ENCODE measurements at regions not wholly inside any gene's neighbourhood (a gene's known extent, or its start where the extent isn't known, plus 50 kb on each side); places are given as distances from the start of the nearest gene placed in this dataset.

- no peak for FAIRE-seq
- peak; percentile 36 for DNase-seq (ENCODE audit: low read depth)
- H3K4me3 ChIP-seq (ENCODE audit: low read depth, low read length): peak overlapping the region; percentile 12
- no peaks in the 10 kb centered on the region for H3K36me3 ChIP-seq (ENCODE audit: control insufficient read depth, insufficient read depth, low read length)
- no peaks in the 10 kb centered on the region for H3K27me3 ChIP-seq (ENCODE audit: control insufficient read depth, insufficient read depth, low read length)
- TF ChIP-seq CTCF (IDR thresholded peaks at IDR 0.05; ENCODE audit: insufficient read depth, low read length, severe bottlenecking): peak; percentile 80
Measured at GRCh38 chr6:166097914-166098522, 69.6 kb downstream of the TBXT start.

- no peaks in the 10 kb centered on the region for H3K27me3 ChIP-seq (ENCODE audit: control insufficient read depth, insufficient read depth, low read length)
- no peak for TF ChIP-seq CTCF (IDR thresholded peaks at IDR 0.05; ENCODE audit: insufficient read depth, low read length, severe bottlenecking)
- DNase-seq (ENCODE audit: low read depth) (no peak), FAIRE-seq (no peak)
- no peaks in the 10 kb centered on the region for H3K36me3 ChIP-seq (ENCODE audit: control insufficient read depth, insufficient read depth, low read length)
- no peak overlapping the region for H3K4me3 ChIP-seq (ENCODE audit: low read depth, low read length)
Measured at GRCh38 chr6:166087852-166088251, 79.8 kb downstream of the TBXT start.

- DNase-seq (ENCODE audit: low read depth) (no peak), FAIRE-seq (no peak)
- H3K4me3 ChIP-seq (ENCODE audit: low read depth, low read length): no peak overlapping the region
- H3K36me3 ChIP-seq (ENCODE audit: control insufficient read depth, insufficient read depth, low read length): no peaks in the 10 kb centered on the region
- no peak for TF ChIP-seq CTCF (IDR thresholded peaks at IDR 0.05; ENCODE audit: insufficient read depth, low read length, severe bottlenecking)
- H3K27me3 ChIP-seq (ENCODE audit: control insufficient read depth, insufficient read depth, low read length): no peaks in the 10 kb centered on the region
Measured at GRCh38 chr6:166087246-166087645, 80.4 kb downstream of the TBXT start.

GRCh38 chr6:166085500-166085899, 82.2 kb downstream of the TBXT start:
- no peaks in the 10 kb centered on the region for H3K27me3 ChIP-seq (ENCODE audit: control insufficient read depth, insufficient read depth, low read length)
- no peak for FAIRE-seq
- no peaks in the 10 kb centered on the region for H3K36me3 ChIP-seq (ENCODE audit: control insufficient read depth, insufficient read depth, low read length)
- H3K4me3 ChIP-seq (ENCODE audit: low read depth, low read length): no peak overlapping the region
- no peak for TF ChIP-seq CTCF (IDR thresholded peaks at IDR 0.05; ENCODE audit: insufficient read depth, low read length, severe bottlenecking)
- no peak for DNase-seq (ENCODE audit: low read depth)

GRCh38 chr6:166084951-166085350, 82.7 kb downstream of the TBXT start:
- Histone ChIP-seq H3K36me3 (ENCODE audit: control insufficient read depth, insufficient read depth, low read length) (no peaks in the 10 kb centered on the region), H3K27me3 (ENCODE audit: control insufficient read depth, insufficient read depth, low read length) (no peaks in the 10 kb centered on the region), H3K4me3 (ENCODE audit: low read depth, low read length) (no peak overlapping the region)
- FAIRE-seq (no peak), DNase-seq (ENCODE audit: low read depth) (no peak)
- TF ChIP-seq CTCF (IDR thresholded peaks at IDR 0.05; ENCODE audit: insufficient read depth, low read length, severe bottlenecking): no peak

GRCh38 chr6:166079841-166080240, 87.8 kb downstream of the TBXT start:
- no peak for TF ChIP-seq CTCF (IDR thresholded peaks at IDR 0.05; ENCODE audit: insufficient read depth, low read length, severe bottlenecking)
- DNase-seq (ENCODE audit: low read depth) (no peak), FAIRE-seq (no peak)
- no peaks in the 10 kb centered on the region for H3K36me3 ChIP-seq (ENCODE audit: control insufficient read depth, insufficient read depth, low read length)
- H3K4me3 ChIP-seq (ENCODE audit: low read depth, low read length): no peak overlapping the region
- H3K27me3 ChIP-seq (ENCODE audit: control insufficient read depth, insufficient read depth, low read length): no peaks in the 10 kb centered on the region
